ENCODE measurements at regions not wholly inside any gene's neighbourhood (a gene's known extent, or its start where the extent isn't known, plus 50 kb on each side); places are given as distances from the start of the nearest gene placed in this dataset.

- TF ChIP-seq NFE2 (IDR thresholded peaks at IDR 0.05; ENCODE audit: low read depth) = peak; percentile 96
- TF ChIP-seq ARID4B (CRISPR knock-in tag; IDR thresholded peaks at IDR 0.05) = no peak
- no peak for TF ChIP-seq NR1H2 (CRISPR knock-in tag; IDR thresholded peaks at IDR 0.05)
- TF ChIP-seq SMAD4 (CRISPR knock-in tag; conservative IDR thresholded peaks at IDR 0.05) = no peak
- TF ChIP-seq ETV5 (CRISPR knock-in tag; IDR thresholded peaks at IDR 0.05; ENCODE audit: low read depth) = no peak
- TF ChIP-seq ZC3H8 (IDR thresholded peaks at IDR 0.05) = no peak
- peak; percentile 48; the same call in 1 of the 2 replicates for TF ChIP-seq DPF2 (IDR thresholded peaks at IDR 0.05)
- TF ChIP-seq TRIM25 (IDR thresholded peaks at IDR 0.05; ENCODE audit: borderline replicate concordance) = no peak
- TF ChIP-seq BACH1 (tag; IDR thresholded peaks at IDR 0.05) = peak; percentile 84
- TF ChIP-seq ZNF140 (CRISPR knock-in tag; IDR thresholded peaks at IDR 0.05) = no peak
- TF ChIP-seq MAFG (tag; conservative IDR thresholded peaks at IDR 0.05) = peak; percentile 95
- peak; percentile 86 for TF ChIP-seq MAFF (IDR thresholded peaks at IDR 0.05; ENCODE audit: low read length)
- TF ChIP-seq KHSRP (IDR thresholded peaks at IDR 0.05) = no peak
- TF ChIP-seq PTTG1 (tag; IDR thresholded peaks at IDR 0.05; ENCODE audit: low read depth) = no peak
- no peak for TF ChIP-seq ZNF507 (tag; conservative IDR thresholded peaks at IDR 0.05)
- peak; percentile 90 for TF ChIP-seq C11orf30 (IDR thresholded peaks at IDR 0.05; ENCODE audit: low read depth)
- TF ChIP-seq ZNF592 (IDR thresholded peaks at IDR 0.05) = peak; percentile 68
- no peak for TF ChIP-seq SUPT5H (IDR thresholded peaks at IDR 0.05)
- no peak for TF ChIP-seq CHCHD3 (CRISPR knock-in tag; IDR thresholded peaks at IDR 0.05)
- TF ChIP-seq ZNF766 (CRISPR knock-in tag; conservative IDR thresholded peaks at IDR 0.05) = 0 out of 2 replicates have a peak, but pooled peaks have one; percentile 13
- TF ChIP-seq NFE2L1 (tag; IDR thresholded peaks at IDR 0.05; ENCODE audit: borderline replicate concordance, low read depth) = peak; percentile 72; the same call in 1 of the 2 replicates
- no peak for TF ChIP-seq SRF (CRISPR knock-in tag; IDR thresholded peaks at IDR 0.05)
Observed at GRCh38 chr5:68452286-68452685, 236.7 kb downstream of the PIK3R1 start (continued).

Measured in K562 (cell line).